Neutrophil (primary cell): ENCODE measurements at regions not wholly inside any gene's neighbourhood (a gene's known extent, or its start where the extent isn't known, plus 50 kb on each side); places are given as distances from the start of the nearest gene placed in this dataset.

Source experiments
- H3K27ac ChIP-seq: fragments of 200-600 bp; sonication (generic); 2 replicates; pipeline ENCODE4 v1.5.1; 2016; ENCODE audit warnings: mild to moderate bottlenecking, moderate library complexity
- H3K27me3 ChIP-seq: fragments of 200-600 bp; sonication (generic); 2 replicates; pipeline ENCODE4 v1.6.0; 2016; ENCODE audit warnings: mild to moderate bottlenecking
- H3K36me3 ChIP-seq: fragments of 200-600 bp; sonication (generic); 2 replicates; pipeline ENCODE4 v1.5.1; 2017
- H3K4me1 ChIP-seq, 2 experiments: fragments of 200-600 bp in 1 of 2; sonication (generic) in 1 of 2; 1 replicate in 1 of 2; 2 replicates in 1 of 2; pipeline versions ENCODE4 v1.5.1 to v1.6.1; 2013 to 2016; ENCODE audit warnings: low read depth in 1 of 2, low read length in 1 of 2, mild to moderate bottlenecking in 1 of 2, moderate library complexity in 1 of 2; ENCODE audit not compliant: control insufficient read depth in 1 of 2, insufficient read depth in 1 of 2
- H3K4me3 ChIP-seq, 2 experiments: fragments of 200-600 bp in 1 of 2; sonication (generic) in 1 of 2; 1 replicate in 1 of 2; 2 replicates in 1 of 2; pipeline ENCODE4 v1.5.1; 2013 to 2016; ENCODE audit warnings: low read depth in 1 of 2, low read length in 1 of 2, mild to moderate bottlenecking in 1 of 2, moderate library complexity in 1 of 2
- H3K9me3 ChIP-seq: fragments of 200-600 bp; sonication (generic); 2 replicates; pipeline ENCODE4 v1.5.1; 2016
- CTCF ChIP-seq: fragments of 200-600 bp; sonication (generic); IDR thresholded peaks from 2 replicates; pipeline ENCODE4 v1.5.1; 2016; ENCODE audit warnings: antibody characterized with exemption

- H3K36me3 ChIP-seq, result no peaks in the 10 kb centered on the region
- H3K4me3 ChIP-seq, result no peak overlapping the region
- H3K4me1 ChIP-seq, result no peaks in the 10 kb centered on the region
- TF ChIP-seq CTCF, result no peak
- H3K9me3 ChIP-seq, result no peaks in the 10 kb centered on the region
- no peak overlapping the region for H3K27ac ChIP-seq
- no peaks in the 10 kb centered on the region for H3K27me3 ChIP-seq
Observed at GRCh38 chr16:60346256-60346655, 1612.1 kb upstream of the GOT2 start.

GRCh38 chr16:60337671-60338070, 1603.6 kb upstream of the GOT2 start:
- Histone ChIP-seq H3K4me3 (no peak overlapping the region), H3K27me3 (no peaks in the 10 kb centered on the region), H3K27ac (no peak overlapping the region), H3K4me1 (no peaks in the 10 kb centered on the region), H3K36me3 (no peaks in the 10 kb centered on the region), H3K9me3 (no peaks in the 10 kb centered on the region)
- TF ChIP-seq CTCF, result no peak

GRCh38 chr16:60331168-60331567, 1597.1 kb upstream of the GOT2 start:
- Histone ChIP-seq H3K27ac (no peak overlapping the region), H3K4me3 (no peak overlapping the region), H3K27me3 (no peaks in the 10 kb centered on the region), H3K4me1 (no peaks in the 10 kb centered on the region), H3K36me3 (no peaks in the 10 kb centered on the region), H3K9me3 (no peaks in the 10 kb centered on the region)
- TF ChIP-seq CTCF, result no peak

GRCh38 chr16:60329108-60329507, 1595.0 kb upstream of the GOT2 start:
- H3K4me1 ChIP-seq, result no peaks in the 10 kb centered on the region
- no peaks in the 10 kb centered on the region for H3K36me3 ChIP-seq
- no peaks in the 10 kb centered on the region for H3K27me3 ChIP-seq
- no peaks in the 10 kb centered on the region for H3K9me3 ChIP-seq
- no peak overlapping the region for H3K4me3 ChIP-seq
- TF ChIP-seq CTCF, result no peak
- no peak overlapping the region for H3K27ac ChIP-seq

- no peak overlapping the region for H3K4me3 ChIP-seq
- no peaks in the 10 kb centered on the region for H3K9me3 ChIP-seq
- no peak overlapping the region for H3K27ac ChIP-seq
- TF ChIP-seq CTCF, result no peak
- no peaks in the 10 kb centered on the region for H3K27me3 ChIP-seq
- H3K36me3 ChIP-seq, result no peaks in the 10 kb centered on the region
- no peaks in the 10 kb centered on the region for H3K4me1 ChIP-seq
Observed at GRCh38 chr16:60328152-60328551, 1594.0 kb upstream of the GOT2 start.

- H3K27me3 ChIP-seq, result no peaks in the 10 kb centered on the region
- no peak overlapping the region for H3K27ac ChIP-seq
- no peaks in the 10 kb centered on the region for H3K9me3 ChIP-seq
- no peak overlapping the region for H3K4me3 ChIP-seq
- H3K36me3 ChIP-seq, result no peaks in the 10 kb centered on the region
- no peak for TF ChIP-seq CTCF
- no peaks in the 10 kb centered on the region for H3K4me1 ChIP-seq
Observed at GRCh38 chr16:60318486-60318885, 1584.4 kb upstream of the GOT2 start.
